Caco-2 (cell line): ENCODE measurements at regions not wholly inside any gene's neighbourhood (a gene's known extent, or its start where the extent isn't known, plus 50 kb on each side); places are given as distances from the start of the nearest gene placed in this dataset.

Source experiments
- BruUV-seq: library from RNA; stranded (reverse); fragments of 400-500 nt; replicated peaks from 2 replicates; lab custom pipeline; 2021; lab: Mats Ljungman, UMichigan
- CTCF ChIA-PET: fragments of 300-600 bp; sonication (Branson Sonifier 250); formaldehyde crosslinking; loops from one replicate; lab custom pipeline; 2022; ENCODE audit warnings: antibody characterized with exemption; lab: Charles Lee
- POLR2A ChIA-PET: fragments of 300-600 bp; sonication (Branson Sonifier 250); formaldehyde crosslinking; loops from one replicate; lab custom pipeline; 2022; ENCODE audit warnings: antibody characterized with exemption; lab: Charles Lee
- DNase-seq, 2 experiments: peaks; one replicate each; pipeline versions ENCODE4 v3.0.0 to v3.0.0-alpha.2; 2020 to 2022
- H3K27me3 ChIP-seq: replicated peaks from 2 replicates; pipeline ENCODE4 v1.6.0; 2011; ENCODE audit warnings: low read length; ENCODE audit not compliant: control insufficient read depth, insufficient read depth
- H3K36me3 ChIP-seq: 2 replicates; pipeline ENCODE4 v1.5.1; 2011; ENCODE audit warnings: low read length; ENCODE audit not compliant: control insufficient read depth, insufficient read depth
- H3K4me1 ChIP-seq: fragments of 250-450 bp; sonication (Bioruptor Pico); 2 replicates; pipeline ENCODE4 v1.5.1; 2020; ENCODE audit warnings: mild to moderate bottlenecking
- H3K4me3 ChIP-seq: 2 replicates; pipeline ENCODE4 v1.5.1; 2011; ENCODE audit warnings: low read depth, mild to moderate bottlenecking, control low read depth, low read length
- H3K9me3 ChIP-seq: fragments of 250-450 bp; sonication (Bioruptor Pico); 2 replicates; pipeline ENCODE4 v1.5.1; 2020; ENCODE audit warnings: mild to moderate bottlenecking, moderate library complexity
- H3K27ac Mint-ChIP-seq: one replicate; pipeline ENCODE4 v1.8.0; 2022; ENCODE audit warnings: mixed read lengths; ENCODE audit not compliant: unreplicated experiment
- H3K27me3 Mint-ChIP-seq: one replicate; pipeline ENCODE4 v1.8.0; 2022; ENCODE audit warnings: mixed read lengths; ENCODE audit not compliant: insufficient read depth, unreplicated experiment
- H3K36me3 Mint-ChIP-seq: one replicate; pipeline ENCODE4 v1.8.0; 2022; ENCODE audit warnings: mild to moderate bottlenecking, mixed read lengths; ENCODE audit not compliant: insufficient read depth, unreplicated experiment
- H3K4me1 Mint-ChIP-seq: one replicate; pipeline ENCODE4 v1.8.0; 2022; ENCODE audit warnings: low read depth, mixed read lengths; ENCODE audit not compliant: unreplicated experiment
- H3K4me3 Mint-ChIP-seq: one replicate; pipeline ENCODE4 v1.8.0; 2022; ENCODE audit warnings: mild to moderate bottlenecking, moderate library complexity, mixed read lengths; ENCODE audit not compliant: unreplicated experiment
- H3K9me3 Mint-ChIP-seq: one replicate; pipeline ENCODE4 v1.8.0; 2022; ENCODE audit warnings: mixed read lengths; ENCODE audit not compliant: unreplicated experiment
- CTCF ChIP-seq, 2 experiments: fragments of 200-600 bp in 1 of 2; IDR thresholded peaks; 1 replicate in 1 of 2; 2 replicates in 1 of 2; pipeline versions ENCODE4 v1.5.1 to v1.8.0; 2011 to 2022; ENCODE audit warnings: antibody characterized with exemption in 1 of 2, control low read depth in 1 of 2, inconsistent platforms in 1 of 2, low read depth in 1 of 2, low read length in 1 of 2, mild to moderate bottlenecking in 1 of 2, moderate library complexity in 1 of 2; ENCODE audit not compliant: insufficient read depth in 1 of 2, severe bottlenecking in 1 of 2, unreplicated experiment in 1 of 2
- intact Hi-C: fragments of 100-400 bp; cut with micrococcal nuclease; formaldehyde crosslinking; loops from one replicate; pipeline ENCODE4 v1.10.0; 2022; ENCODE audit not compliant: unreplicated experiment

GRCh38 chr13:55669051-55669450 lies 1471.7 kb upstream of the PRR20A start:
- no peak overlapping the region for H3K4me3 Mint-ChIP-seq
- peaks cover 3% of the 10 kb centered on the region for H3K36me3 Mint-ChIP-seq
- no peaks in the 10 kb centered on the region for H3K36me3 ChIP-seq
- POLR2A ChIA-PET: no interaction called here
- H3K9me3 ChIP-seq: no peaks in the 10 kb centered on the region; the same call in 1 of the 2 replicates
- H3K27me3 Mint-ChIP-seq: no peaks in the 10 kb centered on the region
- TF ChIP-seq CTCF (IDR thresholded peaks at IDR 0.05; ENCODE audit: insufficient read depth in 1 of 2, low read depth in 1 of 2, low read length in 1 of 2, severe bottlenecking in 1 of 2, unreplicated experiment in 1 of 2): no peak
- CTCF ChIA-PET: no interaction called here
- no peak overlapping the region for H3K27ac Mint-ChIP-seq
- H3K4me1 ChIP-seq: peaks cover 12% of the 10 kb centered on the region
- H3K27me3 ChIP-seq: no peaks in the 10 kb centered on the region
- DNase-seq: no peak
- H3K4me3 ChIP-seq: no peak overlapping the region
- peaks cover 19% of the 10 kb centered on the region for H3K9me3 Mint-ChIP-seq
- intact Hi-C loops: no loop called here
- BruUV-seq: no TSS peak
- peaks cover 8% of the 10 kb centered on the region for H3K4me1 Mint-ChIP-seq

- DNase-seq: no peak
- POLR2A ChIA-PET: no interaction called here
- no peaks in the 10 kb centered on the region for H3K27me3 ChIP-seq
- no peak overlapping the region for H3K4me3 Mint-ChIP-seq
- CTCF ChIA-PET: no interaction called here
- H3K4me1 ChIP-seq: no peaks in the 10 kb centered on the region
- no peaks in the 10 kb centered on the region for H3K4me1 Mint-ChIP-seq
- no peaks in the 10 kb centered on the region for H3K27me3 Mint-ChIP-seq
- H3K36me3 ChIP-seq: no peaks in the 10 kb centered on the region
- intact Hi-C loops: no loop called here
- TF ChIP-seq CTCF (IDR thresholded peaks at IDR 0.05; ENCODE audit: insufficient read depth in 1 of 2, low read depth in 1 of 2, low read length in 1 of 2, severe bottlenecking in 1 of 2, unreplicated experiment in 1 of 2): no peak
- H3K9me3 ChIP-seq: no peaks in the 10 kb centered on the region; the same call in 1 of the 2 replicates
- H3K4me3 ChIP-seq: no peak overlapping the region
- H3K27ac Mint-ChIP-seq: no peak overlapping the region
- no TSS peak for BruUV-seq
- H3K9me3 Mint-ChIP-seq: peaks cover 19% of the 10 kb centered on the region
- H3K36me3 Mint-ChIP-seq: no peaks in the 10 kb centered on the region
Observed at GRCh38 chr13:55673910-55674309, 1466.8 kb upstream of the PRR20A start.

- no peak overlapping the region for H3K27ac Mint-ChIP-seq
- BruUV-seq: no TSS peak
- H3K4me3 Mint-ChIP-seq: no peak overlapping the region
- ChIA-PET POLR2A (no interaction called here), CTCF (no interaction called here)
- TF ChIP-seq CTCF (IDR thresholded peaks at IDR 0.05; ENCODE audit: insufficient read depth in 1 of 2, low read depth in 1 of 2, low read length in 1 of 2, severe bottlenecking in 1 of 2, unreplicated experiment in 1 of 2): no peak
- intact Hi-C loops: no loop called here
- no peak for DNase-seq
- no peaks in the 10 kb centered on the region for H3K9me3 ChIP-seq
- H3K9me3 Mint-ChIP-seq: no peaks in the 10 kb centered on the region
- no peaks in the 10 kb centered on the region for H3K36me3 Mint-ChIP-seq
- H3K36me3 ChIP-seq: no peaks in the 10 kb centered on the region
- no peak overlapping the region for H3K4me3 ChIP-seq
- no peaks in the 10 kb centered on the region for H3K4me1 ChIP-seq
- no peaks in the 10 kb centered on the region for H3K27me3 ChIP-seq
- no peaks in the 10 kb centered on the region for H3K27me3 Mint-ChIP-seq
- H3K4me1 Mint-ChIP-seq: peaks cover 9% of the 10 kb centered on the region
Observed at GRCh38 chr13:55682776-55683175, 1457.9 kb upstream of the PRR20A start.
